CD4-positive, CD25-positive, alpha-beta regulatory T cell (primary cell): ENCODE measurements at regions not wholly inside any gene's neighbourhood (a gene's known extent, or its start where the extent isn't known, plus 50 kb on each side); places are given as distances from the start of the nearest gene placed in this dataset.

Experiments
- ATAC-seq, 2 donors: fragments of 150-1000 bp; cut with Tn5 transposase; one replicate each; pipeline ENCODE4 v1.10.0; 2021; ENCODE audit warnings: low read depth in 2 of 2, moderate number of reproducible peaks in 2 of 2, moderate library complexity in 1 of 2
- DNase-seq, 3 donors: peaks; one replicate each; pipeline versions ENCODE4 v3.0.0 to v3.0.0-alpha.2; 2012 to 2022; ENCODE audit warnings: mixed read lengths in 1 of 3
- H3K27ac ChIP-seq: one replicate; pipeline ENCODE4 v1.7.0; 2013; ENCODE audit warnings: mild to moderate bottlenecking, low read length; ENCODE audit not compliant: insufficient read depth, poor library complexity, severe bottlenecking
- H3K27me3 ChIP-seq: one replicate; pipeline ENCODE4 v1.7.0; 2013; ENCODE audit warnings: low read length; ENCODE audit not compliant: control insufficient read depth, insufficient read depth
- H3K36me3 ChIP-seq: one replicate; pipeline ENCODE4 v1.7.0; 2013; ENCODE audit warnings: mild to moderate bottlenecking, low read length, moderate library complexity; ENCODE audit not compliant: control insufficient read depth, insufficient read depth
- H3K4me1 ChIP-seq: 2 replicates; pipeline ENCODE4 v1.7.0; 2013; ENCODE audit warnings: mild to moderate bottlenecking, low read length; ENCODE audit not compliant: insufficient read depth, control insufficient read depth, poor library complexity, severe bottlenecking
- H3K4me3 ChIP-seq: one replicate; pipeline ENCODE4 v1.7.0; 2013; ENCODE audit warnings: low read depth, mild to moderate bottlenecking, low read length, moderate library complexity
- H3K9me3 ChIP-seq, 2 experiments: 1 replicate in 1 of 2; 2 replicates in 1 of 2; pipeline ENCODE4 v1.7.0; 2013; ENCODE audit warnings: low read length in 2 of 2, mild to moderate bottlenecking in 1 of 2, moderate library complexity in 1 of 2; ENCODE audit not compliant: control insufficient read depth in 2 of 2
- H3K27ac Mint-ChIP-seq, 3 donors: one replicate each; pipeline ENCODE4 v1.8.0; 2020 to 2022; ENCODE audit warnings: mild to moderate bottlenecking in 3 of 3, mixed read lengths in 3 of 3, moderate library complexity in 2 of 3
- H3K27me3 Mint-ChIP-seq: one replicate; pipeline ENCODE4 v1.8.0; 2022; ENCODE audit warnings: mild to moderate bottlenecking, mixed read lengths
- H3K36me3 Mint-ChIP-seq: one replicate; pipeline ENCODE4 v1.8.0; 2020; ENCODE audit warnings: mixed read lengths
- H3K4me1 Mint-ChIP-seq, 4 donors: one replicate each; pipeline ENCODE4 v1.8.0; 2020 to 2022; ENCODE audit warnings: mixed read lengths in 4 of 4, mild to moderate bottlenecking in 1 of 4
- H3K4me3 Mint-ChIP-seq, 4 donors: one replicate each; pipeline ENCODE4 v1.8.0; 2020 to 2022; ENCODE audit warnings: mild to moderate bottlenecking in 4 of 4, mixed read lengths in 4 of 4, moderate library complexity in 3 of 4
- H3K9me3 Mint-ChIP-seq, 7 donors: one replicate each; pipeline ENCODE4 v1.8.0; 2020 to 2022; ENCODE audit warnings: mixed read lengths in 7 of 7, mild to moderate bottlenecking in 3 of 7, moderate library complexity in 2 of 7

GRCh38 chr15:94535298-94536048 lies 304.1 kb downstream of the MCTP2 start:
- H3K27ac ChIP-seq: no peak overlapping the region
- no peaks in the 10 kb centered on the region for H3K4me1 ChIP-seq
- Mint-ChIP-seq H3K36me3 (no peaks in the 10 kb centered on the region), H3K9me3 (peaks cover 0 to 4% (median 1%) of the 10 kb centered on the region in 7 donors), H3K4me1 (no peaks in the 10 kb centered on the region), H3K27ac (no peak overlapping the region), H3K4me3 (no peak overlapping the region), H3K27me3 (no peaks in the 10 kb centered on the region)
- no peaks in the 10 kb centered on the region for H3K27me3 ChIP-seq
- H3K9me3 ChIP-seq: no peaks in the 10 kb centered on the region
- no peak overlapping the region for H3K4me3 ChIP-seq
- ATAC-seq: no peak
- no peaks in the 10 kb centered on the region for H3K36me3 ChIP-seq
- no peak for DNase-seq

- DNase-seq (no peak), ATAC-seq (no peak)
- Histone ChIP-seq H3K4me3 (no peak overlapping the region), H3K27me3 (no peaks in the 10 kb centered on the region), H3K4me1 (no peaks in the 10 kb centered on the region), H3K9me3 (no peaks in the 10 kb centered on the region), H3K27ac (no peak overlapping the region), H3K36me3 (no peaks in the 10 kb centered on the region)
- Mint-ChIP-seq H3K27me3 (no peaks in the 10 kb centered on the region), H3K27ac (no peak overlapping the region), H3K36me3 (no peaks in the 10 kb centered on the region), H3K9me3 (peaks cover 0 to 4% (median 0%) of the 10 kb centered on the region in 7 donors), H3K4me3 (no peak overlapping the region), H3K4me1 (no peaks in the 10 kb centered on the region)
These were observed 305.2 kb downstream of the MCTP2 start for GRCh38 chr15:94536549-94536948.

- no peak overlapping the region for H3K27ac Mint-ChIP-seq
- no peaks in the 10 kb centered on the region for H3K27me3 ChIP-seq
- DNase-seq: no peak
- no peaks in the 10 kb centered on the region for H3K36me3 ChIP-seq
- H3K36me3 Mint-ChIP-seq: no peaks in the 10 kb centered on the region
- no peaks in the 10 kb centered on the region for H3K4me1 ChIP-seq
- no peak overlapping the region for H3K4me3 ChIP-seq
- H3K4me3 Mint-ChIP-seq: no peak overlapping the region
- no peaks in the 10 kb centered on the region for H3K9me3 ChIP-seq
- no peak overlapping the region for H3K27ac ChIP-seq
- H3K4me1 Mint-ChIP-seq: no peaks in the 10 kb centered on the region
- H3K27me3 Mint-ChIP-seq: no peaks in the 10 kb centered on the region
- peaks cover 0 to 4% (median 0%) of the 10 kb centered on the region in 7 donors for H3K9me3 Mint-ChIP-seq
- no peak for ATAC-seq
These were observed 306.9 kb downstream of the MCTP2 start for GRCh38 chr15:94538280-94538679.

- no peaks in the 10 kb centered on the region for H3K36me3 Mint-ChIP-seq
- H3K4me1 ChIP-seq: no peaks in the 10 kb centered on the region
These were observed 311.0 kb downstream of the MCTP2 start for GRCh38 chr15:94542391-94542790.

GRCh38 chr15:94546808-94547207 lies 315.4 kb downstream of the MCTP2 start:
- H3K4me3 Mint-ChIP-seq: no peak overlapping the region
- Histone ChIP-seq H3K9me3 (no peaks in the 10 kb centered on the region), H3K27me3 (no peaks in the 10 kb centered on the region), H3K27ac (no peak overlapping the region), H3K4me1 (no peaks in the 10 kb centered on the region), H3K36me3 (no peaks in the 10 kb centered on the region), H3K4me3 (no peak overlapping the region)
- H3K27ac Mint-ChIP-seq: no peak overlapping the region
- peaks cover 0 to 4% (median 0%) of the 10 kb centered on the region in 7 donors for H3K9me3 Mint-ChIP-seq
- DNase-seq (no peak), ATAC-seq (no peak)
- no peaks in the 10 kb centered on the region for H3K27me3 Mint-ChIP-seq
- H3K36me3 Mint-ChIP-seq: no peaks in the 10 kb centered on the region
- no peaks in the 10 kb centered on the region for H3K4me1 Mint-ChIP-seq

More at GRCh38 chr15:94542391-94542790, 311.0 kb downstream of the MCTP2 start:
- Mint-ChIP-seq H3K27ac (no peak overlapping the region), H3K27me3 (no peaks in the 10 kb centered on the region), H3K4me1 (no peaks in the 10 kb centered on the region), H3K9me3 (peaks cover 0 to 4% (median 0%) of the 10 kb centered on the region in 7 donors), H3K4me3 (no peak overlapping the region)
- Histone ChIP-seq H3K9me3 (no peaks in the 10 kb centered on the region), H3K36me3 (no peaks in the 10 kb centered on the region), H3K4me3 (no peak overlapping the region), H3K27me3 (no peaks in the 10 kb centered on the region), H3K27ac (no peak overlapping the region)
- no peak for ATAC-seq
- no peak for DNase-seq

- no peak for DNase-seq
- no peak overlapping the region for H3K27ac Mint-ChIP-seq
- no peaks in the 10 kb centered on the region for H3K4me1 ChIP-seq
- H3K27me3 Mint-ChIP-seq: no peaks in the 10 kb centered on the region
- H3K9me3 ChIP-seq: no peaks in the 10 kb centered on the region
- H3K36me3 ChIP-seq: no peaks in the 10 kb centered on the region
- no peak overlapping the region for H3K27ac ChIP-seq
- H3K4me3 ChIP-seq: no peak overlapping the region
- no peaks in the 10 kb centered on the region for H3K36me3 Mint-ChIP-seq
- no peaks in the 10 kb centered on the region for H3K27me3 ChIP-seq
- ATAC-seq: no peak
- H3K4me3 Mint-ChIP-seq: no peak overlapping the region
- peaks cover 0 to 4% (median 0%) of the 10 kb centered on the region in 7 donors for H3K9me3 Mint-ChIP-seq
- H3K4me1 Mint-ChIP-seq: no peaks in the 10 kb centered on the region
These were observed 316.4 kb downstream of the MCTP2 start for GRCh38 chr15:94547711-94548110.

- H3K4me3 ChIP-seq: no peak overlapping the region
- H3K9me3 Mint-ChIP-seq: peaks cover 0 to 8% (median 2%) of the 10 kb centered on the region in 7 donors
- no peaks in the 10 kb centered on the region for H3K4me1 ChIP-seq
- H3K27me3 Mint-ChIP-seq: peaks cover 5% of the 10 kb centered on the region
- DNase-seq (no peak), ATAC-seq (no peak)
- no peaks in the 10 kb centered on the region for H3K36me3 ChIP-seq
- H3K4me3 Mint-ChIP-seq: no peak overlapping the region
- H3K27ac ChIP-seq: no peak overlapping the region
- H3K27me3 ChIP-seq: no peaks in the 10 kb centered on the region
- H3K9me3 ChIP-seq: no peaks in the 10 kb centered on the region
- no peaks in the 10 kb centered on the region for H3K36me3 Mint-ChIP-seq
- no peak overlapping the region for H3K27ac Mint-ChIP-seq
- no peaks in the 10 kb centered on the region for H3K4me1 Mint-ChIP-seq
These were observed 324.6 kb downstream of the MCTP2 start for GRCh38 chr15:94555841-94556519.
